ENCODE measurements at regions not wholly inside any gene's neighbourhood (a gene's known extent, or its start where the extent isn't known, plus 50 kb on each side); places are given as distances from the start of the nearest gene placed in this dataset.
"Not testable (repeated sequence)": the region's sequence is repeated elsewhere in the genome, so short reads cannot be mapped to it uniquely, and the experiment has no call there.

GRCh38 chr11:16543642-16544041 is 187.3 kb upstream of the SOX6 start:
- Histone ChIP-seq H3K36me3 (ENCODE audit: control insufficient read depth, insufficient read depth, low read length) (no peaks in the 10 kb centered on the region), H3K4me3 (ENCODE audit: insufficient read depth, low read depth, low read length) (no peak overlapping the region), H3K9me3 (ENCODE audit: control insufficient read depth, low read length) (no peaks in the 10 kb centered on the region), H3K27me3 (ENCODE audit: control insufficient read depth, insufficient read depth, low read length, poor library complexity, severe bottlenecking) (no peaks in the 10 kb centered on the region), H3K27ac (ENCODE audit: insufficient read depth, low read depth, low read length, poor library complexity, severe bottlenecking) (no peak overlapping the region), H3K4me1 (ENCODE audit: control insufficient read depth, insufficient read depth, low read length) (no peaks in the 10 kb centered on the region)
- 100% methylated on average over 1 of the region's 1 CpG; no CpG with 5 or more reads in 1 of the 2 experiments for WGBS, 2 experiments

GRCh38 chr11:16542353-16542752 is 186.0 kb upstream of the SOX6 start:
- WGBS, 2 experiments: 100% methylated on average over 1 of the region's 1 CpG; no CpG with 5 or more reads in 1 of the 2 experiments
- Histone ChIP-seq H3K4me3 (ENCODE audit: insufficient read depth, low read depth, low read length) (no peak overlapping the region), H3K27me3 (ENCODE audit: control insufficient read depth, insufficient read depth, low read length, poor library complexity, severe bottlenecking) (no peaks in the 10 kb centered on the region)

DNA sequence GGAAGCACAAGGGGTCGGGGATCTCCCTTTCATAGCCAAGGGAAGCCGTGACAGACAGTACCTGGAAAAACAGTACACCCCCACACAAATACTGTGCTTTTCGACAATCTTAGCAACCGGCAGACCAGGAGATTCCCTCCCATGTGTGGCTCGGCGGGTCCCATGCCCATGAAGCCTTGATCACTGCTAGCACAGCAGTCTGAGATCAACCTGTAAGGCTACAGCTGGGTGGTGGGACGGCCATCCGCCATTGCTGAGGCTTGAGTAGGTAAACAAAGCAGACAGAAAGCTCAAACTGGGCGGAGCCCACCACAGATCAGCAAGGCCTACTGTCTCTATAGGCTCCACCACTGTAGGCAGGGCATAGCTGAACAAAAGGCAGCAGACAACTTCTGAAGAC is 180.2 kb upstream of the SOX6 start:
- WGBS, 2 experiments: 94 to 95% methylated on average over 9 of the region's 9 CpGs
- Histone ChIP-seq H3K4me3 (ENCODE audit: insufficient read depth, low read depth, low read length) (no peak overlapping the region), H3K27ac (ENCODE audit: insufficient read depth, low read depth, low read length, poor library complexity, severe bottlenecking) (no peak overlapping the region), H3K27me3 (ENCODE audit: control insufficient read depth, insufficient read depth, low read length, poor library complexity, severe bottlenecking) (no peaks in the 10 kb centered on the region), H3K36me3 (ENCODE audit: control insufficient read depth, insufficient read depth, low read length) (no peaks in the 10 kb centered on the region), H3K9me3 (ENCODE audit: control insufficient read depth, low read length) (no peaks in the 10 kb centered on the region), H3K4me1 (ENCODE audit: control insufficient read depth, insufficient read depth, low read length) (no peaks in the 10 kb centered on the region)

More at GRCh38 chr11:16542353-16542752, 186.0 kb upstream of the SOX6 start:
- Histone ChIP-seq H3K27ac (ENCODE audit: insufficient read depth, low read depth, low read length, poor library complexity, severe bottlenecking) (no peak overlapping the region), H3K9me3 (ENCODE audit: control insufficient read depth, low read length) (no peaks in the 10 kb centered on the region), H3K36me3 (ENCODE audit: control insufficient read depth, insufficient read depth, low read length) (no peaks in the 10 kb centered on the region), H3K4me1 (ENCODE audit: control insufficient read depth, insufficient read depth, low read length) (no peaks in the 10 kb centered on the region)

GRCh38 chr11:16528639-16529038 is 172.3 kb upstream of the SOX6 start:
- H3K27me3 ChIP-seq (ENCODE audit: control insufficient read depth, insufficient read depth, low read length, poor library complexity, severe bottlenecking): no peaks in the 10 kb centered on the region
- no peak overlapping the region for H3K4me3 ChIP-seq (ENCODE audit: insufficient read depth, low read depth, low read length)
- no peaks in the 10 kb centered on the region for H3K4me1 ChIP-seq (ENCODE audit: control insufficient read depth, insufficient read depth, low read length)
- no peaks in the 10 kb centered on the region for H3K9me3 ChIP-seq (ENCODE audit: control insufficient read depth, low read length)
- no peaks in the 10 kb centered on the region for H3K36me3 ChIP-seq (ENCODE audit: control insufficient read depth, insufficient read depth, low read length)
- H3K27ac ChIP-seq (ENCODE audit: insufficient read depth, low read depth, low read length, poor library complexity, severe bottlenecking): no peak overlapping the region
- 75 to 89% methylated on average over 1 of the region's 1 CpG for WGBS, 2 experiments

- Histone ChIP-seq H3K9me3 (ENCODE audit: control insufficient read depth, low read length) (no peaks in the 10 kb centered on the region), H3K27me3 (ENCODE audit: control insufficient read depth, insufficient read depth, low read length, poor library complexity, severe bottlenecking) (no peaks in the 10 kb centered on the region), H3K4me3 (ENCODE audit: insufficient read depth, low read depth, low read length) (no peak overlapping the region), H3K4me1 (ENCODE audit: control insufficient read depth, insufficient read depth, low read length) (no peaks in the 10 kb centered on the region), H3K27ac (ENCODE audit: insufficient read depth, low read depth, low read length, poor library complexity, severe bottlenecking) (no peak overlapping the region), H3K36me3 (ENCODE audit: control insufficient read depth, insufficient read depth, low read length) (no peaks in the 10 kb centered on the region)
- 88 to 93% methylated on average over 7 of the region's 7 CpGs for WGBS, 2 experiments
Measured at GRCh38 chr11:16527525-16528246, 171.3 kb upstream of the SOX6 start.

DNA sequence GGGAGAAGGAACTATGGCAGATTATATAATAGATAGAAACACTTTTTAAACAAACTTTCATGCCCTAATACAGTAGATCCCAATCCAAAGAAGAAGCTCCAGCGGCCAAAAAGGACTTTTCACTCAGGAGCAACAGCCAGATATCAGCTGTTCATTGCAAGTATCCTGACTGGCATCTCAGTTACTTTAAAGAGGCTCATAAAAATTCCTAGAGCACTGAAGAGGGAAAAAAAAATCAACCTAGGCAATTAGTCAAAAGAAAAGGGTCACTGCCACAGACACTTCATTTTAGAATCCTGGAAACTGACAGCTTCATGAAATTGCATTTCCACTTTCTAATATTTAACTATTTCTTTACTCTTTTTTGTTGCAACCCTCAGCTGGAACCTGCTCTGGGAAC is 170.6 kb upstream of the SOX6 start:
- H3K27ac ChIP-seq (ENCODE audit: insufficient read depth, low read depth, low read length, poor library complexity, severe bottlenecking): no peak overlapping the region
- 87 to 100% methylated on average over 1 of the region's 1 CpG for WGBS, 2 experiments
- no peaks in the 10 kb centered on the region for H3K27me3 ChIP-seq (ENCODE audit: control insufficient read depth, insufficient read depth, low read length, poor library complexity, severe bottlenecking)

GRCh38 chr11:16520713-16521112 is 164.4 kb upstream of the SOX6 start:
- H3K9me3 ChIP-seq (ENCODE audit: control insufficient read depth, low read length); H3K27me3 ChIP-seq (ENCODE audit: control insufficient read depth, insufficient read depth, low read length, poor library complexity, severe bottlenecking); H3K4me3 ChIP-seq (ENCODE audit: insufficient read depth, low read depth, low read length); H3K36me3 ChIP-seq (ENCODE audit: control insufficient read depth, insufficient read depth, low read length); H3K4me1 ChIP-seq (ENCODE audit: control insufficient read depth, insufficient read depth, low read length); H3K27ac ChIP-seq (ENCODE audit: insufficient read depth, low read depth, low read length, poor library complexity, severe bottlenecking): not testable (repeated sequence)
- 92 to 94% methylated on average over 11 of the region's 11 CpGs for WGBS, 2 experiments

More for the DNA sequence above, 170.6 kb upstream of the SOX6 start:
- Histone ChIP-seq H3K36me3 (ENCODE audit: control insufficient read depth, insufficient read depth, low read length) (no peaks in the 10 kb centered on the region), H3K9me3 (ENCODE audit: control insufficient read depth, low read length) (no peaks in the 10 kb centered on the region), H3K4me3 (ENCODE audit: insufficient read depth, low read depth, low read length) (no peak overlapping the region), H3K4me1 (ENCODE audit: control insufficient read depth, insufficient read depth, low read length) (no peaks in the 10 kb centered on the region)

DNA sequence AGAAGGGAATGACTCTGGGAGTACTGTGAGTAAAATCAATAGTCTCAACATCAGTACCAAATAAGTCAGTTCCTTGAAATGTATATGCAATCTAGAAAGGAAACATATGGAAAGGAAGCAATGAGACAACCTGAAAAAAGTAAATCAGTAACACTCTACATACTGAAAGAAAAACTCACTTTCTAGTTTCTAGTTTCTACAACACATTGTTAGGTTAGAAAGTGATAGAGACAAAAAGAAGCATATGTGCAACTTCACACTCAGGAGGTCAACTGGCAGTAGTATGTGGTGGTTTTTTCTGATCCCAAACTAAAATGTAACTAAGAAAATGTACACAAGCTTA is 156.5 kb upstream of the SOX6 start:
- no peak overlapping the region for H3K4me3 ChIP-seq (ENCODE audit: insufficient read depth, low read depth, low read length)
- no peaks in the 10 kb centered on the region for H3K27me3 ChIP-seq (ENCODE audit: control insufficient read depth, insufficient read depth, low read length, poor library complexity, severe bottlenecking)
- H3K4me1 ChIP-seq (ENCODE audit: control insufficient read depth, insufficient read depth, low read length): no peaks in the 10 kb centered on the region
- H3K36me3 ChIP-seq (ENCODE audit: control insufficient read depth, insufficient read depth, low read length): no peaks in the 10 kb centered on the region
- no peak overlapping the region for H3K27ac ChIP-seq (ENCODE audit: insufficient read depth, low read depth, low read length, poor library complexity, severe bottlenecking)
- no peaks in the 10 kb centered on the region for H3K9me3 ChIP-seq (ENCODE audit: control insufficient read depth, low read length)

DNA sequence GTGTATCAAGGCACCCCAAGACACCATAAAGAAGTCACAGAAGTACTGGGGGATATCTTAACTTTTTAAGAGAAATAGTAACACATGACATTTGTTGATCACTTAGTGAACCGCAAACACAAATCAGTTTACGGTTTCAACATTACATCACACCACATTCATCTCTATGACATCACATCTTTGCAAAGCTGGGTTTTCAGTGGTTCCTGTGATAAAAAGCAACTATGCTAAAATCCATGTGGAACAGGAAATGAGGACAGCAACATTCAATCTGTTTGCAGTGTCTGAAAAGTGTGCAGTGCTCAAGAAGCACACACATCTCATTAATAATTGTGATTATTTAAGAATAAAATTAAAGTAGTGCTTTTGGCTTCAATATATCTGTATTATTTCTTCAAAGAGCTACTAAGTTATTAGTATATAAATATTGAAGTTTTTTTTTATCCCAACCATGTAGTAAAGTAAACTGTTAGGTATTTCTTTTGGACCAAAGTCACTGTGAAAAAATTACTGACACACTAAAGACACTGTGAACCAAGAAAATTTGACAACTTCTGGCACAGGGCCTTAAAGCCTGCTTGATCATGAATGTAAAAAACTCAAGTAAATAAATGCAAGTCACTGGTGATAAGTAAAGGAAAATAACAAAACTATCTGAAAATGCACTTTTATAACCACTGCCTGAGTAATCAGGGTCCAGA is 156.0 kb upstream of the SOX6 start:
- Histone ChIP-seq H3K9me3 (ENCODE audit: control insufficient read depth, low read length) (no peaks in the 10 kb centered on the region), H3K36me3 (ENCODE audit: control insufficient read depth, insufficient read depth, low read length) (no peaks in the 10 kb centered on the region), H3K27me3 (ENCODE audit: control insufficient read depth, insufficient read depth, low read length, poor library complexity, severe bottlenecking) (no peaks in the 10 kb centered on the region), H3K27ac (ENCODE audit: insufficient read depth, low read depth, low read length, poor library complexity, severe bottlenecking) (no peak overlapping the region), H3K4me1 (ENCODE audit: control insufficient read depth, insufficient read depth, low read length) (no peaks in the 10 kb centered on the region), H3K4me3 (ENCODE audit: insufficient read depth, low read depth, low read length) (no peak overlapping the region)
- WGBS, 2 experiments: 96 to 100% methylated on average over 2 of the region's 2 CpGs

DNA sequence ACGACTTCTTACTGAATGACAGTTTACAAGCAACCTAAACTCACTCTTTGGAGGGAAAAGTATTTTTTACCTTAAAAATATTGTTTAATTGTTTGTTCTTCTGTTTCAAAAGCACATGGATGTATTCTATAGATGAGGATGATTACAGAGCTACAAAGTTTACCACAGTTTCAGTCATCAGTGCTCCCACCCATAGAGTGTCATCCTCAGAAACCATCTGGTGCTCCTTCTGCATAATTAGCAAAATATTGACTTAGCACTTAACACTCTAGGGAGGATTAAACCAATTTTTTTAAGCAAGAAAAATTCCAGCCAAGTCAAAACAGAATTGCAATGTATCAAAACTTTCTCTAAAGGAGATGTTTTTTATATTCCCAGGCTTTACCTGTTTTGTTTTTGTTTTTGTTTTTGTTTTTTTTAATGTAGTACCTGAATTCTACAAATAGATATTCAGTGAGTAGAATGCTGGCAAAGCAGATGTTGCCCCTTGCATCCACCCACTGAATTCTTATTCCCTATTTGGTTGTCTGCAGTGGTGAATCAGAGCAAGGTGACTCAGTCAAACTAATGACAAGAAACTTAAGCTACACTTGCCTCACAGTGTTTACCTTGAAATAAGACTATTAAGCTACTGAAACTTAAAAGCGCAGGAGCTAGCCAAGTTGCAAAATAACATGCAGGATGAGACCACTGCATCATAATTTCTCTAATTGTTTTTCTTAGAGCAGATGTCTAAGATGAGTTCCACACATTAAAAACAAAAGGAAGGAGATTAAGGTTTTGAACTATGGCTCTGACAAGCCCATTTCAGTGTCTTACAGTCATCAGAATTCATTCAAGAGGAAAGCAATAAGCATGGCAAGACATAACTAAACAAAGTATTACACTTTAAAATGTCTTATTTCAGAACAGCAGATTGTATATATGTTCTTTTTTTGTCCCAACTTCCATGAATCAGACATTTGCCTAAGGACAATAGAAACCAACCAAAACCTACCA is 155.1 kb upstream of the SOX6 start:
- Histone ChIP-seq H3K27ac (ENCODE audit: insufficient read depth, low read depth, low read length, poor library complexity, severe bottlenecking) (no peak overlapping the region), H3K27me3 (ENCODE audit: control insufficient read depth, insufficient read depth, low read length, poor library complexity, severe bottlenecking) (no peaks in the 10 kb centered on the region), H3K9me3 (ENCODE audit: control insufficient read depth, low read length) (no peaks in the 10 kb centered on the region), H3K36me3 (ENCODE audit: control insufficient read depth, insufficient read depth, low read length) (no peaks in the 10 kb centered on the region), H3K4me3 (ENCODE audit: insufficient read depth, low read depth, low read length) (no peak overlapping the region), H3K4me1 (ENCODE audit: control insufficient read depth, insufficient read depth, low read length) (no peaks in the 10 kb centered on the region)
- WGBS, 2 experiments: 95% methylated on average over 1 to 2 of the region's 2 CpGs

All from ectodermal cell (in vitro differentiated cells).